OCI-LY1 (cell line): ENCODE measurements at regions not wholly inside any gene's neighbourhood (a gene's known extent, or its start where the extent isn't known, plus 50 kb on each side); places are given as distances from the start of the nearest gene placed in this dataset.

Source experiments
- H2AFZ ChIP-seq: fragments of 200-600 bp; sonication (generic), shearing (Covaris generic); 2 replicates; pipeline ENCODE4 v1.6.0; 2014; ENCODE audit warnings: antibody characterized with exemption, mild to moderate bottlenecking, low read length
- H3F3A ChIP-seq: fragments of 200-600 bp; sonication (generic), shearing (Covaris generic); 2 replicates; pipeline ENCODE4 v1.6.0; 2014; ENCODE audit warnings: mild to moderate bottlenecking, antibody characterized with exemption, low read length, moderate library complexity; ENCODE audit not compliant: insufficient read depth
- H3K27ac ChIP-seq: fragments of 200-600 bp; sonication (generic); 2 replicates; pipeline ENCODE4 v1.5.1; 2014; ENCODE audit warnings: low read length, mixed run types, mild to moderate bottlenecking, low read depth; ENCODE audit not compliant: poor library complexity, severe bottlenecking
- H3K27me3 ChIP-seq: fragments of 200-600 bp; sonication (generic); 2 replicates; pipeline ENCODE4 v1.6.0; 2014; ENCODE audit warnings: antibody characterized with exemption, mild to moderate bottlenecking, low read length, moderate library complexity; ENCODE audit not compliant: insufficient read depth
- H3K36me3 ChIP-seq: fragments of 200-600 bp; sonication (generic); 2 replicates; pipeline ENCODE4 v1.6.1; 2014; ENCODE audit warnings: mild to moderate bottlenecking, antibody characterized with exemption, low read length, moderate library complexity, mixed read lengths; ENCODE audit not compliant: insufficient read depth
- H3K4me1 ChIP-seq: fragments of 200-600 bp; sonication (generic); 2 replicates; pipeline ENCODE4 v1.5.1; 2014; ENCODE audit warnings: mild to moderate bottlenecking, low read length, moderate library complexity; ENCODE audit not compliant: insufficient read depth, severe bottlenecking
- H3K4me2 ChIP-seq: fragments of 200-600 bp; sonication (generic), shearing (Covaris generic); 2 replicates; pipeline ENCODE4 v1.6.1; 2014; ENCODE audit warnings: low read length
- H3K4me3 ChIP-seq: fragments of 200-600 bp; sonication (generic); 2 replicates; pipeline ENCODE4 v1.5.1; 2014; ENCODE audit warnings: low read length, low read depth, mild to moderate bottlenecking, mixed read lengths; ENCODE audit not compliant: poor library complexity, severe bottlenecking
- H3K79me2 ChIP-seq: fragments of 200-600 bp; shearing (Covaris generic); 2 replicates; pipeline ENCODE4 v1.6.1; 2016; ENCODE audit warnings: mixed run types, low read length, mixed read lengths; ENCODE audit not compliant: insufficient read depth
- H3K9ac ChIP-seq: fragments of 200-600 bp; sonication (generic), shearing (Covaris generic); 2 replicates; pipeline ENCODE4 v1.6.1; 2014; ENCODE audit warnings: mild to moderate bottlenecking, low read length, mixed read lengths
- H3K9me2 ChIP-seq: fragments of 200-600 bp; sonication (generic), shearing (Covaris generic); 2 replicates; pipeline ENCODE4 v1.6.1; 2014; ENCODE audit warnings: low read depth, mild to moderate bottlenecking, low read length, mixed read lengths
- H3K9me3 ChIP-seq: fragments of 200-600 bp; shearing (Covaris generic); 2 replicates; pipeline ENCODE4 v1.6.1; 2014; ENCODE audit warnings: low read length, mixed read lengths
- H4K20me1 ChIP-seq: fragments of 200-600 bp; sonication (generic), shearing (Covaris generic); 2 replicates; pipeline ENCODE4 v1.6.0; 2016; ENCODE audit warnings: mild to moderate bottlenecking, low read length; ENCODE audit not compliant: insufficient read depth
- EZH2 ChIP-seq: fragments of 200-600 bp; sonication (generic), shearing (Covaris generic); IDR thresholded peaks from 2 replicates; pipeline ENCODE4 v1.8.0; 2017; ENCODE audit warnings: borderline replicate concordance, mixed run types, mild to moderate bottlenecking, antibody characterized with exemption, low read length, moderate library complexity, mixed read lengths
- TF ChIP-seq, protein P1 (sequence below): fragments of 200-600 bp; sonication (generic), shearing (Covaris generic); IDR thresholded peaks from 2 replicates; pipeline ENCODE4 v1.5.1; 2017; ENCODE audit warnings: mild to moderate bottlenecking, antibody characterized with exemption, low read length, moderate library complexity, mixed read lengths

DNA sequence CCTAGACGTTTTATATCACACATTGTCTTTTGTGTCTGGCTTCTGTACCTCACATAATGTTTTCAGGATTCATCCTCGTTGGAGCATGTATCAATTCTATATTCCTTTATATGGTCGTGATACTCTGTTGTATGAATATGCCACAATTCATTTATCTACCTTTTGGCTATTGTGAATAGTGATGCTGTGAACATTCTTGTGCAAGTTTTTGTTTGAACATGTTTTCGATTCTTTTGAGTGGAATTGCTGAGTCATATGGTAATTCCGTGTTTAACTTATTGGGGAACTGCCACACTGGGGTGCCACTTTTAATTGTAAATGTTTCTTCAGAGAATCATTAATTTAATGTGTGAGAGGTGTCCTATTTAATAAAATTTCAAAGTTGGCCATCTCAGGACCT, 101.2 kb downstream of the SLC35B3 start:
- Histone ChIP-seq H3K4me3 (no peak overlapping the region), H3K36me3 (no peaks in the 10 kb centered on the region), H3F3A (no peaks in the 10 kb centered on the region), H3K9me3 (no peaks in the 10 kb centered on the region), H3K9ac (no peak overlapping the region), H3K27ac (no peak overlapping the region), H4K20me1 (no peaks in the 10 kb centered on the region), H3K9me2 (no peaks in the 10 kb centered on the region), H3K4me1 (no peaks in the 10 kb centered on the region), H3K4me2 (no peak overlapping the region), H2AFZ (no peak overlapping the region), H3K27me3 (no peaks in the 10 kb centered on the region), H3K79me2 (no peaks in the 10 kb centered on the region)
- no peak for TF ChIP-seq EZH2
- TF ChIP-seq, protein P1, sequence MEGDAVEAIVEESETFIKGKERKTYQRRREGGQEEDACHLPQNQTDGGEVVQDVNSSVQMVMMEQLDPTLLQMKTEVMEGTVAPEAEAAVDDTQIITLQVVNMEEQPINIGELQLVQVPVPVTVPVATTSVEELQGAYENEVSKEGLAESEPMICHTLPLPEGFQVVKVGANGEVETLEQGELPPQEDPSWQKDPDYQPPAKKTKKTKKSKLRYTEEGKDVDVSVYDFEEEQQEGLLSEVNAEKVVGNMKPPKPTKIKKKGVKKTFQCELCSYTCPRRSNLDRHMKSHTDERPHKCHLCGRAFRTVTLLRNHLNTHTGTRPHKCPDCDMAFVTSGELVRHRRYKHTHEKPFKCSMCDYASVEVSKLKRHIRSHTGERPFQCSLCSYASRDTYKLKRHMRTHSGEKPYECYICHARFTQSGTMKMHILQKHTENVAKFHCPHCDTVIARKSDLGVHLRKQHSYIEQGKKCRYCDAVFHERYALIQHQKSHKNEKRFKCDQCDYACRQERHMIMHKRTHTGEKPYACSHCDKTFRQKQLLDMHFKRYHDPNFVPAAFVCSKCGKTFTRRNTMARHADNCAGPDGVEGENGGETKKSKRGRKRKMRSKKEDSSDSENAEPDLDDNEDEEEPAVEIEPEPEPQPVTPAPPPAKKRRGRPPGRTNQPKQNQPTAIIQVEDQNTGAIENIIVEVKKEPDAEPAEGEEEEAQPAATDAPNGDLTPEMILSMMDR: no peak

DNA sequence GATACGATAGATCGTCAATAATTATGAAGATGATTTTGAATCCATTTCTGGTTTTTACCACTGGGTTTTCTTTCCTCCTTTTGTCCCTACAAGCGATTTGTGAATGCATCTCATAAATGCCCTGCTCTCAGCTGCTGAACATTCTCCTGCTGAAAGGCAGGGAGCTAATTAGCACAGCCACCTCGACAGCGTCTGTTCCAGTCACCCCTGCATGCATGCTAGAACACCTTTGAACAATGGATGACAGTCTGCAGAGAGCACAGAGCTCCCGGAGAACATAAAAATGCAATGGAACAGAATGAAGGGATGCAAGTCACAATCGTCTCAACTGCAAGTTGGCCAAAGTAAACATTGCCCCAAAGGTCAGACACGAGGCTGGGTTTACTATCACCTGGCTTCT, 105.8 kb downstream of the SLC35B3 start:
- no peaks in the 10 kb centered on the region for H4K20me1 ChIP-seq
- no peak for TF ChIP-seq EZH2
- TF ChIP-seq, protein P1: no peak
- H2AFZ ChIP-seq: no peak overlapping the region
- no peak overlapping the region for H3K9ac ChIP-seq
- H3K27me3 ChIP-seq: no peaks in the 10 kb centered on the region
- H3K36me3 ChIP-seq: no peaks in the 10 kb centered on the region
- H3K4me2 ChIP-seq: no peak overlapping the region
- H3K79me2 ChIP-seq: no peaks in the 10 kb centered on the region
- no peak overlapping the region for H3K4me3 ChIP-seq
- H3K27ac ChIP-seq: no peak overlapping the region
- H3K9me2 ChIP-seq: no peaks in the 10 kb centered on the region
- no peaks in the 10 kb centered on the region for H3K4me1 ChIP-seq
- no peaks in the 10 kb centered on the region for H3K9me3 ChIP-seq
- no peaks in the 10 kb centered on the region for H3F3A ChIP-seq

DNA sequence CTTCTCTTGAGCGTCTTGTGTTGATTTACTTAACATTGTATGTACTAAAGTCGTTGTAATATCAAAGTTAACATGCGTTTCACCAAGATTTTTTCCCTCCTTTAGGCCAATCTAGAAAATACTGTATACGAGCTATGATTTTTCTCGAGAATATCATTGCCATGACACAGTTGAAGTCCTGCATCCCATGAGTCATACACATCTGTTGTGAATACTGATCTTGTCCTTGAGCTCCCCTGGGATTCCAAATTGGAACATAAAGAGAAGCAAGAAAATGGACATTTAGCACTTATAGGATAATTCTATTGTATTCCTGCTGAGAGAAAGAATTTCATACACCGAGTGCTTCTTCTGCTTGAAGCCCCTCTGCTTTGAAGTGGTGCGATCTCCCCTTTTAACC, 109.6 kb downstream of the SLC35B3 start:
- no peaks in the 10 kb centered on the region for H3K4me1 ChIP-seq
- H3K4me2 ChIP-seq: no peak overlapping the region
- H3K27me3 ChIP-seq: no peaks in the 10 kb centered on the region
- H3K36me3 ChIP-seq: no peaks in the 10 kb centered on the region
- no peaks in the 10 kb centered on the region for H3K79me2 ChIP-seq
- no peak overlapping the region for H3K9ac ChIP-seq
- H3F3A ChIP-seq: no peaks in the 10 kb centered on the region
- no peak overlapping the region for H3K27ac ChIP-seq
- H2AFZ ChIP-seq: no peak overlapping the region
- H3K4me3 ChIP-seq: no peak overlapping the region
- no peaks in the 10 kb centered on the region for H4K20me1 ChIP-seq
- H3K9me3 ChIP-seq: no peaks in the 10 kb centered on the region
- no peaks in the 10 kb centered on the region for H3K9me2 ChIP-seq
- no peak for TF ChIP-seq EZH2
- TF ChIP-seq, protein P1: no peak
